ENCODE measurements at regions not wholly inside any gene's neighbourhood (a gene's known extent, or its start where the extent isn't known, plus 50 kb on each side); places are given as distances from the start of the nearest gene placed in this dataset.

DNA sequence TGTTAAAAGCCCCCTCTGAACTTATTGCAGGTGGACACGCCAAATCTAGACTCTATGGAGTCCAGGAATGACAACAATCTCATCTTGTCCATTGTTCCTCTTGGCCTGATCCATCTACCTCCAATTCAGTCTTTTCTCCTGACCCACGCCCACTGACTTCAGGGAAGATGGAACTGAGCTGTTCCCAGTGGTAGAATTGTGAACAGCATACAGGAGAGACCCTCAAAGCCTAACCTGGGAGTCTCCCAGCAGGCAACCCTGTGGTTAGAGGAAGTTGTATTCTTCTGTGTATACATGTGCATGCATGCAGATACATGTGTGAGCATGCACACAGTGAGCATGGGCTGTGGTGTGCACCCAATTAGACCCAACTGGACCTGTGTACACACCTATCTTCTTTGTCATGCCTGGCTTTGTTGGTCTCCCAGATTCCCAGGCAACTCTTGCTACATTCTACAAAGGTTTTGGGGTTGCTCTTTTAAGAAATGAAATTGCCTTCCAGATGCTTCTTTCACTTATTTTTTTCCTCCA is 286.0 kb downstream of the ZSWIM6 start:
- H3K27me3 Mint-ChIP-seq: peaks cover 14% of the 10 kb centered on the region
- H3K9me3 Mint-ChIP-seq (ENCODE audit: low read depth): no peaks in the 10 kb centered on the region
- no peak overlapping the region for H3K4me3 Mint-ChIP-seq
- H3K27ac Mint-ChIP-seq: no peak overlapping the region
- H3K4me1 Mint-ChIP-seq (ENCODE audit: low read depth): no peaks in the 10 kb centered on the region
- H3K36me3 Mint-ChIP-seq: no peaks in the 10 kb centered on the region

DNA sequence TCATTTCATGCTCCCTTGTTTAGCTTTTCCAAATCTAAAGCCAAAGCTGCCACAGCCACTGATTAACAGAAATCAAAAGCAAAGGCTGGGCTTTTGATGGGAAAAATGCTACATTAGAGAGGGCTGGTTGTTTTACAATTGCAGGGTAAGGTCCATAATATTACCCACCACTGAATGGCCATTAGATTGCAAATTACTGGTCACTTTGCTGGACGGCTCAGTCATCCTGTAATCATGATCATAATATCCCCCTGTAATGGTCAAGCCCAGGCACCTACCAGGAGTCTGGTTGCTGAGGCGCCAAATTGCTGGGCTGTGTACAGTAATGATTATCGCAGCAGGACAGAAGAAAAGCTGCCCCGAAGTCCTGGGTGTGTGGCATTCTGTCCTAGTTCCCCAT is 286.5 kb downstream of the ZSWIM6 start:
- Mint-ChIP-seq H3K27ac (no peak overlapping the region), H3K9me3 (ENCODE audit: low read depth) (no peaks in the 10 kb centered on the region), H3K4me3 (no peak overlapping the region), H3K27me3 (peaks cover 13% of the 10 kb centered on the region), H3K36me3 (no peaks in the 10 kb centered on the region), H3K4me1 (ENCODE audit: low read depth) (no peaks in the 10 kb centered on the region)

DNA sequence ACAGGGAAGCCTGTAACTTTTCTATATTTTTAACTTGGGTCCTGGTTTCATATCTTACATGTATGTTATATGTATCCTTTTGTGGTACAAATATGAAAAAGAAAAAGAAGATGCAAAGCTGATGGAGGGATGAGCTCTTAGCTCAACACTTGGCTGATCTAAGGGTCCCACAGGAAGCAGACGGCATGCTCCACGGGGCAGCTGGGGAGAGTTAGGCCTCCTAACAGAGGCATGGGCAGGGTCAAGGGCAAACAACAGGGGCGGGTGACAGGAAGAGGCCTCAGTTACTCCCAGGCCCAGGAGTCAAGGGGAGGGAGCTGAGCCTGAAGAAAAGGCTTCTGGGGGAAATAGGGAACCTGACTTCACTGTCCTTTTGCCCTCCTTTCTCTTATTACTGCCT is 287.2 kb downstream of the ZSWIM6 start:
- no peaks in the 10 kb centered on the region for H3K9me3 Mint-ChIP-seq (ENCODE audit: low read depth)
- peaks cover 11% of the 10 kb centered on the region for H3K27me3 Mint-ChIP-seq
- H3K36me3 Mint-ChIP-seq: no peaks in the 10 kb centered on the region
- no peak overlapping the region for H3K4me3 Mint-ChIP-seq
- no peak overlapping the region for H3K27ac Mint-ChIP-seq
- no peaks in the 10 kb centered on the region for H3K4me1 Mint-ChIP-seq (ENCODE audit: low read depth)

DNA sequence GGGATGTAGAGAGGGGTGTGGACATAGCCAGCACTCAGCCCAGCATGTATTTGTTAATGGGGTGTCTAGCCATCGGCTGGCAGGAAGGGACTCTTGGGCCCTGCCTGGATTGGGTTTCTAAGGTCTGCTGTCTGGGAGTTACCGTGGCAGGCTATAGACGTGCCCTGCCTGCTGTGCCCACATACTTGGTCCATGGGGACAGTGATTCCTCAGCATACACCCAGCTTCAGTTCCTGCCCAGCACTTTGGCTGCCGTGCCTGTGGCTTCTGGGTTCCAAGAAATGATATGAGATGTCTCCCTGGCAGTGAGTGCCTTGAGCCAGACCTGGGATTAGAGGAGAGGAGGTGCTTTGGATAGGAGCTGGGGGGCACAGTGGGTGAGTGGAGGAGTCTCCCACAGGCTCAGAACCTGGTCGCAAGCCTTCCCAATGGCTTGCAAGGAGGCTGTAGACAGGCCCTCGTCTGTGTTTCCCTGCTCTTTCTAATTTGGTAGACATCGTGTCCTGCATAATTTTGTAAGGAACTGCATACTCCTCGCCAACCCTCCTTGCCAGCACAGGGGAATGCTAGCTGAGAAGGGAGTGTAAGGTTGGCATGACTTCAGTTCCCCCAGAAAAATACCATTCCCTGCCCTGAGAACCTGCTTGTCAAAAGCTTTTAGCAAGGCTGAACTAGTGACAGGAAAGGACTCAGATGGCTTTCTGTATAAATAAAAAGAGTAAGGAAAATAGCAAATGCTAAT is 287.9 kb downstream of the ZSWIM6 start:
- Mint-ChIP-seq H3K27ac (no peak overlapping the region), H3K36me3 (no peaks in the 10 kb centered on the region), H3K4me1 (ENCODE audit: low read depth) (peaks cover under 1% of the 10 kb centered on the region), H3K9me3 (ENCODE audit: low read depth) (no peaks in the 10 kb centered on the region), H3K27me3 (peaks cover 13% of the 10 kb centered on the region), H3K4me3 (no peak overlapping the region)

DNA sequence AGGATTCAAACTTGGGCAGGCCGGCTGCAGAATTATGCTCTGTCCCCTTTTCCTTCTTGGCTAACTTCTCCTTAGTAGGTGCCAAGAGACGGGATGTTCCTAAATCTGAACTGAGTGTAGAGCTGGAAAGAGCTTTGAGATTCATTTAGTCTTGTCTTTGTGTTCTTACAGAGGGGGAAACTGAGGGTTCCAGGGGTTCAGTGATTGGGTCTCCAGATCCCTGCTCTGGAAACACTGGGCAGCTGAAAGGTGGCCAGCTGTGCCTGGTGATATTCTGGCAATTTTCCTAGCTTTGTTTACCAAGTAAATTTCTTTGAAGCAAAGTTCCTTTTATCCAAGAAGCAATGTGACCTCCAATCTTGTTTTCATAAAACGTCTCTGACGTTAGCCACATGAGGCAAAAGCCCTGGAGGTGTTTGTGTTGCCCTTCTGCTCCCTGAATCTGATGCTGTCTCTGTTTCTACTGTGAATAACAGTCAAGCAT is 288.7 kb downstream of the ZSWIM6 start:
- Mint-ChIP-seq H3K4me1 (ENCODE audit: low read depth) (peaks cover 5% of the 10 kb centered on the region), H3K9me3 (ENCODE audit: low read depth) (no peaks in the 10 kb centered on the region), H3K36me3 (no peaks in the 10 kb centered on the region), H3K27ac (peak overlapping the region; percentile 13), H3K4me3 (no peak overlapping the region), H3K27me3 (peaks cover 13% of the 10 kb centered on the region)

DNA sequence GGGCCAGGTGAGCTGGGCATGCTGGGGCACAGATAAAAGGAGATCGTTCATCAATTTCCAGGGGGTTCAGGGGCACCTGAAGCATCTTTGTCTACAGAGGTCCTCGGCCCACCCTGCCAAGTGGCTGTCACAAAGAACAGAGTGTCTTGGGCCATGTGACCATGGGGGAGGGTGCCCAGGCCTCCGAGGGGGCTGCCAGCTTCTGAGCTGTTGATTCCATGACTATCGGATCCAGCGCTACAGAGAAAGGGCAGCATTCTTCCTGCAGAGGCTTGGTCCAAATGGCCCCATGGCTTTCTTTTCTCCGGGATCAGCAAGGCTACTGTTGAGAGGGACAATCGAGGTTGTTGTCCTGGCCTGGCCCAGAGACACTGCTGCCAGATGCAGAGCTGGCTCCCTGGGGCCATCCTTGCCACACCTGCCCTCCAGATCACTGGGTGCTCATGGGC is 289.2 kb downstream of the ZSWIM6 start:
- H3K4me3 Mint-ChIP-seq: no peak overlapping the region
- H3K27ac Mint-ChIP-seq: peak overlapping the region; percentile 13
- H3K36me3 Mint-ChIP-seq: no peaks in the 10 kb centered on the region
- peaks cover 5% of the 10 kb centered on the region for H3K4me1 Mint-ChIP-seq (ENCODE audit: low read depth)
- peaks cover 13% of the 10 kb centered on the region for H3K27me3 Mint-ChIP-seq
- H3K9me3 Mint-ChIP-seq (ENCODE audit: low read depth): no peaks in the 10 kb centered on the region

DNA sequence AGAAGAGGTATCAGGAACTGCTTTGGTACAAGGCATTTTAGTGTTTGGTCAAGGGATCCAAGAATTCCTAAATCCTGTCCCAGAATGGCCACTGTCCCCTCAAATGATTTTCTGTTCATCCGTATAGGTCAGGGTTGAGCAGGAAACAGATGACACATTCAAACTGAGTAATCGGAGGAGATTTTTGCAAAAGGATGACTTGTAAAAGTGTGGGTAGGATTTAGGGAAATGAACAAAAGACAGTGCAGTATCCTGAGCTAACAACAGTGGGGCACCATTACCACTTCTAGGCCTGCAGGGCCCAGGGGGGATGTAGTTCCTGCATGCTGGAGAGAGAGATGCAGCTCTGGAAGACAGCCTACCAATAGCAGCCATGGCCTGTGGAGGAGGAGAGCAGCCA is 290.1 kb downstream of the ZSWIM6 start:
- no peak overlapping the region for H3K4me3 Mint-ChIP-seq
- H3K27ac Mint-ChIP-seq: no peak overlapping the region
- no peaks in the 10 kb centered on the region for H3K9me3 Mint-ChIP-seq (ENCODE audit: low read depth)
- peaks cover 11% of the 10 kb centered on the region for H3K27me3 Mint-ChIP-seq
- H3K4me1 Mint-ChIP-seq (ENCODE audit: low read depth): peaks cover 11% of the 10 kb centered on the region
- H3K36me3 Mint-ChIP-seq: no peaks in the 10 kb centered on the region

DNA sequence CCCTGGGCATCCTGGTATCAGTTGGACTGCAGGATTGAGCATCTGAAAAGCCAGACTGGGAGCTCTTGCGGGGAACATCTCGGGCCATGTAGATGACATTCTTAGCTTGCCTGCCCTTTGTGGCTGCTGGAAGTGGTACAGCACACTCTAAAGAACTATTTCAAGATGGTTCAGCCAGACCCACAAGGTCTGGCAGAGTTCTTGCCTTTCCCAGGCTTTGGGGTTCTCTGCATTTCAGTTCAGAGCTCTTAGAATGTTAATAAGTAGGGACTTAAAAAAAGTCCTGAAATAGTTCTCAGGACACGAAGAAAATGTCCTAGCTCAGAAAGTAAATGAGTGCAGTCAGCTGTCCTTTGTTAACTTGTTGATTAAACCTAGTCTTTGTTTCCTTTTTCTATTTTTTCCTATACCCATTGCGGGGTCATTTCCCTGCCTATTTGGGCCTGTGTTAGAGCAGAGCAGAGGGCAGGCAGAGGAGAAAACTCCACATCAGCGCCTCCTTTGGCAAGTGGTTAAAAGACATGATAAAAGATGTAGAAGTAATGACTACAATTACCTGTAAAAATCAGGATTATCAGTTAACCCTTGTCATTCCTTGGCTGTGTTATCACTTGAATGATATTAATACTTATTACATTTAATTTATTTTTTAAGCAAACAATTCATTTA is 291.5 kb downstream of the ZSWIM6 start:
- H3K9me3 Mint-ChIP-seq (ENCODE audit: low read depth): no peaks in the 10 kb centered on the region

DNA sequence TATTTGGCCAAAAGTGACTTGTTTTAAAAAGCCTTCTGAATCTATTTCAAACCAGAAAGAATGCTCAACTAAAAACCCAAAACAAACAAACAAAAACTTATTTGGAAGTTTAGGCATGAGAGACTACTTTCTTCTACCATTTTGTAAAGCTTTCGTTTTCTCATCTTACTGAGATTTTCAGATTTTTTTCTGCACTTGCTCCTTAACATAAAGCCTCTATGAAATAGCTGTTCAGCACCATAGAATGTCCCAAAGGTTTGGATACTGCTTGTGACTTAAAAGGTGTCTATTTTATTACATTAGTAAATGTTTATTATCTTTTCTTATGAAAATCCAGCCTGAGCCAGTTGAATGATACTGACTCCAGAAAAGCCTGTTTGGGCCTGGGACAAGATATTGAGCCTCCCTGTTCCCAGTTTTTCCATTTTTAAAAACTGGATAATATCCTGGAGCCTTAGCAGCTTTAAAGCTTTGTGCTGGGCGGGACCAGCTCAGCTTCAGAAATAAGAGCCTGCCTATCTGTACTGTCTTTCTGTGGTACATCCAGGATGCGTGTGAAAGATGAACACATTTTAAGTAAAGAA is 292.6 kb downstream of the ZSWIM6 start:
- Mint-ChIP-seq H3K27ac (no peak overlapping the region), H3K4me3 (peak overlapping the region; percentile 65), H3K27me3 (peaks cover 15% of the 10 kb centered on the region), H3K36me3 (no peaks in the 10 kb centered on the region), H3K4me1 (ENCODE audit: low read depth) (peaks cover 11% of the 10 kb centered on the region), H3K9me3 (ENCODE audit: low read depth) (no peaks in the 10 kb centered on the region)

More for the DNA sequence above, 291.5 kb downstream of the ZSWIM6 start:
- Mint-ChIP-seq H3K27ac (no peak overlapping the region), H3K4me1 (ENCODE audit: low read depth) (peaks cover 11% of the 10 kb centered on the region), H3K4me3 (no peak overlapping the region), H3K36me3 (no peaks in the 10 kb centered on the region), H3K27me3 (peaks cover 15% of the 10 kb centered on the region)

DNA sequence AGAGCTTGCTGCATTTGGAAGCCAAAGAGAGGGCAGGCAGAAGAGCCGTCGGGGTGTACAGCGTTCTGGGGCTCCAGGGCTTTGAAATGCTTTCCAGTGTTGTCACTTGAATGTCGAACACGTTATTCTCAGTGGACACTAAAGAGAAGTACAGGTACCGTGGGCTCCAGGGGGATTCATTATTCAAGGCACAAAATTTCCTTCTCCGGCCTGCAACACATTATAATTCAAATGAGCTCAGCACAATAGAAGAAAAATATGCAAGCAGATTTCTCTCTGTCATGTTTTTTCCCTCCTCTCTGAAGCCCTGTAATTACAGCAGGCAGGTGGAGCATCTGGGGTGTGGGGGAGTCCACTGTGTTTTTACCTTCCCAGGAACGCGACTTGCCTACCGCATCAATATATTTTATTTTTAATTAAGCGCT is 293.1 kb downstream of the ZSWIM6 start:
- Mint-ChIP-seq H3K27me3 (peaks cover 17% of the 10 kb centered on the region), H3K4me1 (ENCODE audit: low read depth) (peaks cover 11% of the 10 kb centered on the region), H3K4me3 (peak overlapping the region; percentile 65), H3K9me3 (ENCODE audit: low read depth) (no peaks in the 10 kb centered on the region), H3K36me3 (no peaks in the 10 kb centered on the region), H3K27ac (no peak overlapping the region)

DNA sequence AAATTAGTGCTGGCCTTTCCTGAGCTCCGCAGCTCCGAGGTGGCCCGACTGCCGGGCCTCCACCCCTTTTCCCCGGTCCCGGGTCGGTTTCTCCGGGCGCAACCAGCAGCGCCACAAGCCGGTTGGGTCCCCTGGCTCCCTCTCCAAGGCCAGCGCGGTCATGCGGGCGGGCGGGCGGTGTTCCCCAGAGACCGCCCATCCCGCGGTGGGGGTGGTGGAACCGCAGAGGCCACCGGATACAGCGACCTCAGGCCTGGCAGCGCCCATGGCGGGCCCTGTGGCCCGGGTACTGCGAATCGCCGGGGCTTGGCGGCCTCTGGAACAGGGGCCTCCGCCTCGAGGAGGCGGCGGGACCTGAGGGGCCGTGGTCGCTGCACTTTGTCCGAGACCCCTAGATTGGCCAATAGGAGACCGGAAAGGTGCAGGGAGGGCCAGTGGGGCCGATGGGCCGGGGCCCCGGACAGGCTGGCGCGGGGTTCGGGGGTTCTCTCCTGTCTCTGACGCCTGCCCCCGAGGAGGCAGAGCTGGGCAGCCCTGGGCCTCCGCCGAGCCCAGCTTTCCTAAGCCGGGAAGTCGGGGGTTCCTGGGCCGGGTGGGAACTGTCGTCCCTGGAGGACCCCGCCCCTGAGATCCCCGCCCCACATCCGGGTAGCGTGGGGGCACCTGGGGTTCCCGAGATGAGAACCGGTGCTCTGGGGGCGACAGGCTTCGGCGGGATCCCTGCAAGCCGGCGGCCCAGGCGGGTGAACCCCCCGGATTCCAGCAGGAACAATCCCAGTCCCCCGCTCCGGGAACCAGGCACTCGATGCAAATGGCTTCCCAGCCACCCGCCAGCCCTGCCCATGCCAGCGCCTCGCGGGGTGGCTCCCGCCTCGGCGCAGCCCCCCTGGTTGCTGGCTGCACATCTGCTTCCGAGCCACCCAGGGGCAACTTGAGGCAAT is 293.9 kb downstream of the ZSWIM6 start:
- H3K27ac Mint-ChIP-seq: no peak overlapping the region
- H3K27me3 Mint-ChIP-seq: peaks cover 14% of the 10 kb centered on the region
- no peaks in the 10 kb centered on the region for H3K9me3 Mint-ChIP-seq (ENCODE audit: low read depth)
- H3K4me3 Mint-ChIP-seq: peak overlapping the region; percentile 72
- no peaks in the 10 kb centered on the region for H3K36me3 Mint-ChIP-seq
- H3K4me1 Mint-ChIP-seq (ENCODE audit: low read depth): peaks cover 11% of the 10 kb centered on the region

DNA sequence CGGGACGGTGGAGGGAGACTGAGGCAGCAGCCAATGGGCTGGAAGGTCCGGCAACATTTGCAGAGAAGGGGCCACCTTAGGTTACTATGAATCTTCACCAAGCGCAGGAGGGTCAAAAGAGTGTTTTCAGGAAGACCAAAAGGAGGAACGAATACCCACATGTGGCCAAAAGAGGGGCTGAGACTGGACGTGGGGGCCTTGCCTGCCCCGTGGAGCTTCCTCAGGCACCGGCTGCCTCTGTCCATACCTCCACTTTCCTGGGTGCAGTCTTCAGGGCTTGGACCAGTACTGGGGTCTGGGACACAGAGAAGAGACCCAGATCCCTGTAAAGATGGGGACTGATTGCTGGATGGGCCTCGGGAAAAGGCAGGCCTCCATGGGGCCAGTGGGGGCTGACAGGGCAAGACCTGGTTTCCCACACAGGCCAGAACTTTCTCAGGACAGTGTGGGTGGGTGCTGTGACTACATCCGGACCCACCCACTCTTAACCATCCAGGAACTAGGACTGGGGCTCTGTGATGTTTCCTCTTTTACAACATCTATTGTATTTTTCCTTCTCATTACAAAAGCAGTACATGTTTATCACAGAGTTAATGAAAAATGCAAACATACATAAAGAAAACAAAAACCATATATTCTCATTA is 294.7 kb downstream of the ZSWIM6 start:
- Mint-ChIP-seq H3K4me3 (peak overlapping the region; percentile 72), H3K4me1 (ENCODE audit: low read depth) (peaks cover 11% of the 10 kb centered on the region), H3K36me3 (no peaks in the 10 kb centered on the region), H3K27ac (no peak overlapping the region), H3K27me3 (peaks cover 13% of the 10 kb centered on the region), H3K9me3 (ENCODE audit: low read depth) (no peaks in the 10 kb centered on the region)

DNA sequence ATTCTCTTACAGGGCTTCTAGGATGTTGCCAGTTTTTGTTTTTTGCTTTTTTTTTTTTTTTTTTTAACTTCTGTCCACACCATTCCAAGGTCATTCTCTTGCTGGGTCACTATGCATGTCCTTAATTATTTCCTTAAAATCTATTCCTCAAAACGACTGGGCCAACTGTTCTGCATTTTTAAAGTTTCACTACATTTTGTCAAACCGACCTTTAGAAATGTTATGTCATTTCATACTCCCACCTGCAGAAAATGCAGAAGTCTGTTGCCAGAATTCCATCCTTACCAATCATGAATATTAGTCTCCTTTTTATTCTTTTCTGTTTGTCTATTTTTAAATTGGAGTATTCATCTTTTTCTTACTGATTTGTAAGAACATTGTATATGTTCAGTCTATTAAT is 295.5 kb downstream of the ZSWIM6 start:
- no peak overlapping the region for H3K27ac Mint-ChIP-seq
- H3K27me3 Mint-ChIP-seq: peaks cover 10% of the 10 kb centered on the region
- H3K9me3 Mint-ChIP-seq (ENCODE audit: low read depth): no peaks in the 10 kb centered on the region
- peak overlapping the region; percentile 6 for H3K4me3 Mint-ChIP-seq
- peaks cover 11% of the 10 kb centered on the region for H3K4me1 Mint-ChIP-seq (ENCODE audit: low read depth)
- no peaks in the 10 kb centered on the region for H3K36me3 Mint-ChIP-seq

DNA sequence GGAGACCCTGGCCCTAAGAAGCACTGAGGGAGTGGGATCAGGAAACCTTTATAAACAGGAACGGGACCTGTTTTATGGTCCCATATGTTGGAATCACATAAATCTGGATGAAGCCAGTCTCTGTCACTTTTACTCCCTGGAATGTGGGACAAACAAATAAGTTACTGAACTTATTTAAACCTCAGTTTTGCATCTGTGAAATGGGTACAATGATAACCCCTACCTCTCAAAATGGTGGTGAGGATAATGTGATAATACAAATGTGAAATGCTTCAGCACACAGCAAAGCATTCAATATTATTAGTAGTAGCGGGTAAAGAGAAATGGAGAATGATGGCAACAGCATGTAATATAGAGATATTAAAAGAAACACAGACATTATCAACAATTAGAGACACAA is 298.9 kb downstream of the ZSWIM6 start:
- Mint-ChIP-seq H3K27me3 (peaks cover 6% of the 10 kb centered on the region), H3K27ac (no peak overlapping the region), H3K4me3 (no peak overlapping the region), H3K4me1 (ENCODE audit: low read depth) (peaks cover 6% of the 10 kb centered on the region), H3K36me3 (no peaks in the 10 kb centered on the region), H3K9me3 (ENCODE audit: low read depth) (no peaks in the 10 kb centered on the region)
